AG10803 (cell line): ENCODE measurements at regions not wholly inside any gene's neighbourhood (a gene's known extent, or its start where the extent isn't known, plus 50 kb on each side); places are given as distances from the start of the nearest gene placed in this dataset.
"Not testable (repeated sequence)": the region's sequence is repeated elsewhere in the genome, so short reads cannot be mapped to it uniquely, and the experiment has no call there.

Source experiments
- DNase-seq: peaks from one replicate; pipeline ENCODE4 v3.0.0; 2010; ENCODE audit warnings: low read depth
- H3K4me3 ChIP-seq: 2 replicates; pipeline ENCODE4 v1.5.1; 2011; ENCODE audit warnings: mild to moderate bottlenecking, low read length, control low read depth
- CTCF ChIP-seq: conservative IDR thresholded peaks from 2 replicates; pipeline ENCODE4 v1.5.1; 2011; ENCODE audit warnings: mild to moderate bottlenecking, low read length, control low read depth, inconsistent platforms

GRCh38 chr9:22508354-22508753 lies 61.7 kb downstream of the DMRTA1 start:
- not testable (repeated sequence) for DNase-seq, H3K4me3 ChIP-seq

GRCh38 chr9:22508790-22509189 lies 62.2 kb downstream of the DMRTA1 start:
- TF ChIP-seq CTCF, result no peak
- H3K4me3 ChIP-seq, result no peak overlapping the region
- no peak for DNase-seq

- no peak overlapping the region for H3K4me3 ChIP-seq
- no peak for DNase-seq
- no peak for TF ChIP-seq CTCF
Measured at GRCh38 chr9:22512495-22512894, 65.9 kb downstream of the DMRTA1 start.

GRCh38 chr9:22514871-22515270 lies 68.2 kb downstream of the DMRTA1 start:
- no peak for TF ChIP-seq CTCF
- no peak overlapping the region for H3K4me3 ChIP-seq
- DNase-seq, result no peak

- TF ChIP-seq CTCF, result no peak
Measured at GRCh38 chr9:22522206-22522740, 75.6 kb downstream of the DMRTA1 start.

GRCh38 chr9:22528485-22528884 lies 81.9 kb downstream of the DMRTA1 start:
- DNase-seq, result peak; percentile 42
- H3K4me3 ChIP-seq, result no peak overlapping the region
- peak; percentile 62 for TF ChIP-seq CTCF

More at GRCh38 chr9:22522206-22522740, 75.6 kb downstream of the DMRTA1 start:
- no peak overlapping the region for H3K4me3 ChIP-seq
- no peak for DNase-seq

- H3K4me3 ChIP-seq, result no peak overlapping the region
- no peak for TF ChIP-seq CTCF
- no peak for DNase-seq
Measured at GRCh38 chr9:22529426-22530199, 83.0 kb downstream of the DMRTA1 start.
